OCI-LY1 (cell line): ENCODE measurements at regions not wholly inside any gene's neighbourhood (a gene's known extent, or its start where the extent isn't known, plus 50 kb on each side); places are given as distances from the start of the nearest gene placed in this dataset.

Experiments used
- H2AFZ ChIP-seq: fragments of 200-600 bp; sonication (generic), shearing (Covaris generic); 2 replicates; pipeline ENCODE4 v1.6.0; 2014; ENCODE audit warnings: antibody characterized with exemption, mild to moderate bottlenecking, low read length
- H3F3A ChIP-seq: fragments of 200-600 bp; sonication (generic), shearing (Covaris generic); 2 replicates; pipeline ENCODE4 v1.6.0; 2014; ENCODE audit warnings: mild to moderate bottlenecking, antibody characterized with exemption, low read length, moderate library complexity; ENCODE audit not compliant: insufficient read depth
- H3K27ac ChIP-seq: fragments of 200-600 bp; sonication (generic); 2 replicates; pipeline ENCODE4 v1.5.1; 2014; ENCODE audit warnings: low read length, mixed run types, mild to moderate bottlenecking, low read depth; ENCODE audit not compliant: poor library complexity, severe bottlenecking
- H3K27me3 ChIP-seq: fragments of 200-600 bp; sonication (generic); 2 replicates; pipeline ENCODE4 v1.6.0; 2014; ENCODE audit warnings: antibody characterized with exemption, mild to moderate bottlenecking, low read length, moderate library complexity; ENCODE audit not compliant: insufficient read depth
- H3K36me3 ChIP-seq: fragments of 200-600 bp; sonication (generic); 2 replicates; pipeline ENCODE4 v1.6.1; 2014; ENCODE audit warnings: mild to moderate bottlenecking, antibody characterized with exemption, low read length, moderate library complexity, mixed read lengths; ENCODE audit not compliant: insufficient read depth
- H3K4me1 ChIP-seq: fragments of 200-600 bp; sonication (generic); 2 replicates; pipeline ENCODE4 v1.5.1; 2014; ENCODE audit warnings: mild to moderate bottlenecking, low read length, moderate library complexity; ENCODE audit not compliant: insufficient read depth, severe bottlenecking
- H3K4me2 ChIP-seq: fragments of 200-600 bp; sonication (generic), shearing (Covaris generic); 2 replicates; pipeline ENCODE4 v1.6.1; 2014; ENCODE audit warnings: low read length
- H3K4me3 ChIP-seq: fragments of 200-600 bp; sonication (generic); 2 replicates; pipeline ENCODE4 v1.5.1; 2014; ENCODE audit warnings: low read length, low read depth, mild to moderate bottlenecking, mixed read lengths; ENCODE audit not compliant: poor library complexity, severe bottlenecking
- H3K79me2 ChIP-seq: fragments of 200-600 bp; shearing (Covaris generic); 2 replicates; pipeline ENCODE4 v1.6.1; 2016; ENCODE audit warnings: mixed run types, low read length, mixed read lengths; ENCODE audit not compliant: insufficient read depth
- H3K9ac ChIP-seq: fragments of 200-600 bp; sonication (generic), shearing (Covaris generic); 2 replicates; pipeline ENCODE4 v1.6.1; 2014; ENCODE audit warnings: mild to moderate bottlenecking, low read length, mixed read lengths
- H3K9me2 ChIP-seq: fragments of 200-600 bp; sonication (generic), shearing (Covaris generic); 2 replicates; pipeline ENCODE4 v1.6.1; 2014; ENCODE audit warnings: low read depth, mild to moderate bottlenecking, low read length, mixed read lengths
- H3K9me3 ChIP-seq: fragments of 200-600 bp; shearing (Covaris generic); 2 replicates; pipeline ENCODE4 v1.6.1; 2014; ENCODE audit warnings: low read length, mixed read lengths
- H4K20me1 ChIP-seq: fragments of 200-600 bp; sonication (generic), shearing (Covaris generic); 2 replicates; pipeline ENCODE4 v1.6.0; 2016; ENCODE audit warnings: mild to moderate bottlenecking, low read length; ENCODE audit not compliant: insufficient read depth
- CTCF ChIP-seq: fragments of 200-600 bp; sonication (generic), shearing (Covaris generic); IDR thresholded peaks from 2 replicates; pipeline ENCODE4 v1.5.1; 2017; ENCODE audit warnings: mild to moderate bottlenecking, antibody characterized with exemption, low read length, moderate library complexity, mixed read lengths
- EZH2 ChIP-seq: fragments of 200-600 bp; sonication (generic), shearing (Covaris generic); IDR thresholded peaks from 2 replicates; pipeline ENCODE4 v1.8.0; 2017; ENCODE audit warnings: borderline replicate concordance, mixed run types, mild to moderate bottlenecking, antibody characterized with exemption, low read length, moderate library complexity, mixed read lengths

GRCh38 chr13:107587681-107588080 is 627.7 kb downstream of the LIG4 start:
- Histone ChIP-seq H3K4me3 (no peak overlapping the region), H3K27ac (no peak overlapping the region), H2AFZ (no peak overlapping the region), H3K9ac (no peak overlapping the region), H3K79me2 (no peaks in the 10 kb centered on the region), H3F3A (no peaks in the 10 kb centered on the region), H3K36me3 (no peaks in the 10 kb centered on the region), H3K4me2 (no peak overlapping the region), H3K9me3 (no peaks in the 10 kb centered on the region), H3K4me1 (no peaks in the 10 kb centered on the region), H3K27me3 (no peaks in the 10 kb centered on the region), H3K9me2 (no peaks in the 10 kb centered on the region), H4K20me1 (no peaks in the 10 kb centered on the region)
- TF ChIP-seq CTCF (no peak), EZH2 (no peak)

- H3K79me2 ChIP-seq, result no peaks in the 10 kb centered on the region
- no peaks in the 10 kb centered on the region for H3K4me1 ChIP-seq
- H3K36me3 ChIP-seq, result no peaks in the 10 kb centered on the region
- no peak overlapping the region for H2AFZ ChIP-seq
- no peak overlapping the region for H3K4me3 ChIP-seq
- no peak overlapping the region for H3K9ac ChIP-seq
- H3K27me3 ChIP-seq, result no peaks in the 10 kb centered on the region
- H3K4me2 ChIP-seq, result no peak overlapping the region
- no peak for TF ChIP-seq EZH2
- no peak for TF ChIP-seq CTCF
- H3K9me3 ChIP-seq, result no peaks in the 10 kb centered on the region
- no peaks in the 10 kb centered on the region for H4K20me1 ChIP-seq
- H3F3A ChIP-seq, result no peaks in the 10 kb centered on the region
- no peak overlapping the region for H3K27ac ChIP-seq
- no peaks in the 10 kb centered on the region for H3K9me2 ChIP-seq
Measured at GRCh38 chr13:107586216-107586615, 629.1 kb downstream of the LIG4 start.

GRCh38 chr13:107585469-107586180 is 629.7 kb downstream of the LIG4 start:
- Histone ChIP-seq H3K79me2 (no peaks in the 10 kb centered on the region), H4K20me1 (no peaks in the 10 kb centered on the region)
- TF ChIP-seq EZH2, result no peak
- no peak for TF ChIP-seq CTCF

More at GRCh38 chr13:107585469-107586180, 629.7 kb downstream of the LIG4 start:
- H3K4me3 ChIP-seq, result no peak overlapping the region
- H2AFZ ChIP-seq, result no peak overlapping the region
- no peak overlapping the region for H3K9ac ChIP-seq
- H3K27ac ChIP-seq, result no peak overlapping the region
- H3K27me3 ChIP-seq, result no peaks in the 10 kb centered on the region
- H3K4me2 ChIP-seq, result no peak overlapping the region
- H3F3A ChIP-seq, result no peaks in the 10 kb centered on the region
- H3K36me3 ChIP-seq, result no peaks in the 10 kb centered on the region
- no peaks in the 10 kb centered on the region for H3K4me1 ChIP-seq
- H3K9me3 ChIP-seq, result no peaks in the 10 kb centered on the region
- H3K9me2 ChIP-seq, result no peaks in the 10 kb centered on the region
